ENCODE measurements at regions not wholly inside any gene's neighbourhood (a gene's known extent, or its start where the extent isn't known, plus 50 kb on each side); places are given as distances from the start of the nearest gene placed in this dataset.

GRCh38 chr3:177426106-177426877, 229.0 kb upstream of the TBL1XR1 start:
- DNase-seq, result no peak
- Histone ChIP-seq H3K9ac (ENCODE audit: low read length) (no peak overlapping the region), H3K27me3 (ENCODE audit: insufficient read depth, low read length, poor library complexity) (no peaks in the 10 kb centered on the region), H4K8ac (ENCODE audit: low read depth, low read length) (no peak overlapping the region), H3K79me1 (ENCODE audit: low read length) (no peaks in the 10 kb centered on the region), H3K4me1 (ENCODE audit: control insufficient read depth, low read depth, low read length) (peaks cover 4% of the 10 kb centered on the region), H3K18ac (ENCODE audit: low read length) (no peak overlapping the region), H3K4ac (ENCODE audit: low read depth, low read length) (no peak overlapping the region), H3K23ac (ENCODE audit: low read length) (no peak overlapping the region), H3K56ac (ENCODE audit: low read length) (no peak overlapping the region), H3K4me2 (ENCODE audit: low read length) (no peak overlapping the region), H2BK15ac (replicated peaks; ENCODE audit: low read depth) (no peak overlapping the region), H3K27ac (ENCODE audit: low read depth, low read length) (no peak overlapping the region), H4K5ac (ENCODE audit: low read length) (no peak overlapping the region), H2AK5ac (ENCODE audit: low read length) (no peak overlapping the region), H2BK5ac (ENCODE audit: low read length) (no peak overlapping the region), H3K4me3 (ENCODE audit: low read length) (no peak overlapping the region), H3K36me3 (ENCODE audit: control insufficient read depth, insufficient read depth, low read length) (no peaks in the 10 kb centered on the region), H3K79me2 (ENCODE audit: control insufficient read depth, insufficient read depth, low read length) (no peaks in the 10 kb centered on the region), H2BK120ac (ENCODE audit: low read depth, low read length) (no peak overlapping the region)
- no CpG with 5 or more reads among the region's 3 CpGs for WGBS (ENCODE audit: extremely low coverage, insufficient coverage, low lambda C conversion rate)

GRCh38 chr3:177426878-177427495, 229.7 kb upstream of the TBL1XR1 start:
- Histone ChIP-seq H3K27ac (ENCODE audit: low read depth, low read length) (no peak overlapping the region), H4K8ac (ENCODE audit: low read depth, low read length) (no peak overlapping the region), H3K4me1 (ENCODE audit: control insufficient read depth, low read depth, low read length) (peaks cover 4% of the 10 kb centered on the region), H3K9ac (ENCODE audit: low read length) (no peak overlapping the region), H3K56ac (ENCODE audit: low read length) (peak overlapping the region; percentile 35), H2BK5ac (ENCODE audit: low read length) (peak overlapping the region; percentile 51), H3K79me1 (ENCODE audit: low read length) (no peaks in the 10 kb centered on the region), H3K23ac (ENCODE audit: low read length) (no peak overlapping the region), H2BK120ac (ENCODE audit: low read depth, low read length) (no peak overlapping the region), H3K79me2 (ENCODE audit: control insufficient read depth, insufficient read depth, low read length) (no peaks in the 10 kb centered on the region), H2AK5ac (ENCODE audit: low read length) (peak overlapping the region; percentile 14), H3K27me3 (ENCODE audit: insufficient read depth, low read length, poor library complexity) (no peaks in the 10 kb centered on the region), H3K18ac (ENCODE audit: low read length) (no peak overlapping the region), H3K4ac (ENCODE audit: low read depth, low read length) (peak overlapping the region; percentile 75), H2BK15ac (replicated peaks; ENCODE audit: low read depth) (no peak overlapping the region), H3K4me2 (ENCODE audit: low read length) (no peak overlapping the region), H3K36me3 (ENCODE audit: control insufficient read depth, insufficient read depth, low read length) (no peaks in the 10 kb centered on the region), H3K4me3 (ENCODE audit: low read length) (no peak overlapping the region), H4K5ac (ENCODE audit: low read length) (no peak overlapping the region)
- no peak for DNase-seq
- WGBS (ENCODE audit: extremely low coverage, insufficient coverage, low lambda C conversion rate), result no CpG with 5 or more reads among the region's 7 CpGs

GRCh38 chr3:177427540-177427939, 230.3 kb upstream of the TBL1XR1 start:
- H2BK120ac ChIP-seq (ENCODE audit: low read depth, low read length), result no peak overlapping the region
- H3K27me3 ChIP-seq (ENCODE audit: insufficient read depth, low read length, poor library complexity), result no peaks in the 10 kb centered on the region
- no peak for DNase-seq
- H2AK5ac ChIP-seq (ENCODE audit: low read length), result no peak overlapping the region
- no peak overlapping the region for H3K56ac ChIP-seq (ENCODE audit: low read length)
- no peaks in the 10 kb centered on the region for H3K79me2 ChIP-seq (ENCODE audit: control insufficient read depth, insufficient read depth, low read length)
- H3K4me1 ChIP-seq (ENCODE audit: control insufficient read depth, low read depth, low read length), result peaks cover 4% of the 10 kb centered on the region
- no peak overlapping the region for H3K4me2 ChIP-seq (ENCODE audit: low read length)
- peak overlapping the region; percentile 75 for H3K4ac ChIP-seq (ENCODE audit: low read depth, low read length)
- H3K9ac ChIP-seq (ENCODE audit: low read length), result no peak overlapping the region
- H2BK15ac ChIP-seq (replicated peaks; ENCODE audit: low read depth), result no peak overlapping the region
- WGBS (ENCODE audit: extremely low coverage, insufficient coverage, low lambda C conversion rate), result no CpG with 5 or more reads among the region's 1 CpG
- H3K23ac ChIP-seq (ENCODE audit: low read length), result no peak overlapping the region
- H3K4me3 ChIP-seq (ENCODE audit: low read length), result no peak overlapping the region
- no peaks in the 10 kb centered on the region for H3K36me3 ChIP-seq (ENCODE audit: control insufficient read depth, insufficient read depth, low read length)
- no peak overlapping the region for H3K18ac ChIP-seq (ENCODE audit: low read length)
- no peaks in the 10 kb centered on the region for H3K79me1 ChIP-seq (ENCODE audit: low read length)
- no peak overlapping the region for H3K27ac ChIP-seq (ENCODE audit: low read depth, low read length)
- no peak overlapping the region for H4K8ac ChIP-seq (ENCODE audit: low read depth, low read length)
- H2BK5ac ChIP-seq (ENCODE audit: low read length), result no peak overlapping the region
- H4K5ac ChIP-seq (ENCODE audit: low read length), result no peak overlapping the region

GRCh38 chr3:177429079-177429478, 231.8 kb upstream of the TBL1XR1 start:
- H3K18ac ChIP-seq (ENCODE audit: low read length), result peak overlapping the region; percentile 95
- H3K9ac ChIP-seq (ENCODE audit: low read length), result no peak overlapping the region
- no peak overlapping the region for H3K23ac ChIP-seq (ENCODE audit: low read length)
- H2BK120ac ChIP-seq (ENCODE audit: low read depth, low read length), result peak overlapping the region; percentile 55
- no peak overlapping the region for H3K27ac ChIP-seq (ENCODE audit: low read depth, low read length)
- H2BK5ac ChIP-seq (ENCODE audit: low read length), result peak overlapping the region; percentile 37
- no peaks in the 10 kb centered on the region for H3K27me3 ChIP-seq (ENCODE audit: insufficient read depth, low read length, poor library complexity)
- H3K56ac ChIP-seq (ENCODE audit: low read length), result peak overlapping the region; percentile 39
- H2AK5ac ChIP-seq (ENCODE audit: low read length), result peak overlapping the region; percentile 15
- no peak for DNase-seq
- H3K36me3 ChIP-seq (ENCODE audit: control insufficient read depth, insufficient read depth, low read length), result no peaks in the 10 kb centered on the region
- H3K4me1 ChIP-seq (ENCODE audit: control insufficient read depth, low read depth, low read length), result peaks cover 4% of the 10 kb centered on the region
- H3K79me2 ChIP-seq (ENCODE audit: control insufficient read depth, insufficient read depth, low read length), result no peaks in the 10 kb centered on the region
- H3K4me2 ChIP-seq (ENCODE audit: low read length), result no peak overlapping the region
- no peak overlapping the region for H4K8ac ChIP-seq (ENCODE audit: low read depth, low read length)
- no peaks in the 10 kb centered on the region for H3K79me1 ChIP-seq (ENCODE audit: low read length)
- H4K5ac ChIP-seq (ENCODE audit: low read length), result peak overlapping the region; percentile 17
- H3K4ac ChIP-seq (ENCODE audit: low read depth, low read length), result no peak overlapping the region
- WGBS (ENCODE audit: extremely low coverage, insufficient coverage, low lambda C conversion rate), result no CpG with 5 or more reads among the region's 1 CpG
- H2BK15ac ChIP-seq (replicated peaks; ENCODE audit: low read depth), result peak overlapping the region; percentile 89
- H3K4me3 ChIP-seq (ENCODE audit: low read length), result no peak overlapping the region

- H3K27ac ChIP-seq (ENCODE audit: low read depth, low read length), result no peak overlapping the region
- no peak overlapping the region for H3K56ac ChIP-seq (ENCODE audit: low read length)
- H3K9ac ChIP-seq (ENCODE audit: low read length), result no peak overlapping the region
- no peak overlapping the region for H3K4me3 ChIP-seq (ENCODE audit: low read length)
- H2AK5ac ChIP-seq (ENCODE audit: low read length), result no peak overlapping the region
- H3K27me3 ChIP-seq (ENCODE audit: insufficient read depth, low read length, poor library complexity), result no peaks in the 10 kb centered on the region
- H3K4me1 ChIP-seq (ENCODE audit: control insufficient read depth, low read depth, low read length), result peaks cover 4% of the 10 kb centered on the region
- H3K36me3 ChIP-seq (ENCODE audit: control insufficient read depth, insufficient read depth, low read length), result no peaks in the 10 kb centered on the region
- no peak overlapping the region for H3K23ac ChIP-seq (ENCODE audit: low read length)
- DNase-seq, result no peak
- no peak overlapping the region for H3K4me2 ChIP-seq (ENCODE audit: low read length)
- no CpG with 5 or more reads among the region's 2 CpGs for WGBS (ENCODE audit: extremely low coverage, insufficient coverage, low lambda C conversion rate)
- no peak overlapping the region for H4K8ac ChIP-seq (ENCODE audit: low read depth, low read length)
- H4K5ac ChIP-seq (ENCODE audit: low read length), result no peak overlapping the region
- no peaks in the 10 kb centered on the region for H3K79me2 ChIP-seq (ENCODE audit: control insufficient read depth, insufficient read depth, low read length)
- H3K79me1 ChIP-seq (ENCODE audit: low read length), result no peaks in the 10 kb centered on the region
- no peak overlapping the region for H2BK120ac ChIP-seq (ENCODE audit: low read depth, low read length)
- H2BK5ac ChIP-seq (ENCODE audit: low read length), result no peak overlapping the region
- H2BK15ac ChIP-seq (replicated peaks; ENCODE audit: low read depth), result no peak overlapping the region
- H3K18ac ChIP-seq (ENCODE audit: low read length), result peak overlapping the region; percentile 68
- no peak overlapping the region for H3K4ac ChIP-seq (ENCODE audit: low read depth, low read length)
Measured at GRCh38 chr3:177429771-177430170, 232.5 kb upstream of the TBL1XR1 start.

All from mesendoderm (in vitro differentiated cells).